Tibial artery (tissue), 4 donors: ENCODE measurements at regions not wholly inside any gene's neighbourhood (a gene's known extent, or its start where the extent isn't known, plus 50 kb on each side); places are given as distances from the start of the nearest gene placed in this dataset.

ENCODE experiments used
- DNase-seq, 2 donors: peaks; one replicate each; pipeline ENCODE4 v3.0.0-alpha.2; 2019
- H3K27ac ChIP-seq, 2 donors: fragments of 200-600 bp; sonication (generic) in 1 of 2; 1 replicate in 1 of 2; 2 replicates in 1 of 2; pipeline ENCODE4 v1.5.1; 2018 to 2019; ENCODE audit warnings: mild to moderate bottlenecking in 1 of 2
- H3K27me3 ChIP-seq, 2 donors: fragments of 200-600 bp; sonication (generic) in 1 of 2; one replicate each; pipeline versions ENCODE4 v1.5.1 to v1.6.0; 2016 to 2019
- H3K36me3 ChIP-seq, 3 donors: fragments of 200-600 bp; sonication (generic) in 2 of 3; one replicate each; pipeline ENCODE4 v1.5.1; 2016 to 2019; ENCODE audit warnings: mild to moderate bottlenecking in 2 of 3
- H3K4me1 ChIP-seq, 4 donors: fragments of 200-600 bp; sonication (generic) in 2 of 4; 1 replicate in 3 of 4; 2 replicates in 1 of 4; pipeline ENCODE4 v1.5.1; 2016 to 2019
- H3K4me3 ChIP-seq, 2 donors: fragments of 200-600 bp; sonication (generic) in 1 of 2; 1 replicate in 1 of 2; 2 replicates in 1 of 2; pipeline ENCODE4 v1.5.1; 2018 to 2019; ENCODE audit warnings: mild to moderate bottlenecking in 2 of 2
- H3K9me3 ChIP-seq, 3 donors: fragments of 200-600 bp; sonication (generic) in 1 of 3; one replicate each; pipeline ENCODE4 v1.5.1; 2016 to 2019
- CTCF ChIP-seq, 2 experiments: fragments of 200-600 bp in 1 of 2; fragments of 450-650 bp in 1 of 2; IDR thresholded peaks; one replicate each; pipeline ENCODE4 v1.5.1; 2017 to 2019; ENCODE audit warnings: antibody characterized with exemption in 2 of 2, mild to moderate bottlenecking in 1 of 2, moderate library complexity in 1 of 2
- intact Hi-C: fragments of 100-400 bp; cut with DNase I; formaldehyde crosslinking; loops from one replicate; pipeline ENCODE4 v1.15.0; 2023; ENCODE audit warnings: low total_unique reads

GRCh38 chr7:98727146-98727709, 110.1 kb downstream of the NPTX2 start:
- DNase-seq: no peak
- TF ChIP-seq CTCF (IDR thresholded peaks at IDR 0.05): no peak
- H3K9me3 ChIP-seq: no peaks in the 10 kb centered on the region
- H3K27ac ChIP-seq: no peak overlapping the region
- H3K36me3 ChIP-seq: no peaks in the 10 kb centered on the region
- intact Hi-C loops: no loop called here
- H3K4me1 ChIP-seq: no peaks in the 10 kb centered on the region
- peaks cover 0 to 21% of the 10 kb centered on the region in 2 donors for H3K27me3 ChIP-seq
- no peak overlapping the region for H3K4me3 ChIP-seq

- TF ChIP-seq CTCF (IDR thresholded peaks at IDR 0.05): no peak
- no peak overlapping the region for H3K27ac ChIP-seq
- H3K4me3 ChIP-seq: no peak overlapping the region
- peaks cover 0 to 7% (median 0%) of the 10 kb centered on the region in 3 donors for H3K9me3 ChIP-seq
- no peaks in the 10 kb centered on the region for H3K36me3 ChIP-seq
- intact Hi-C loops: no loop called here
- no peak for DNase-seq
- peaks cover 0 to 21% of the 10 kb centered on the region in 2 donors for H3K27me3 ChIP-seq
- H3K4me1 ChIP-seq: no peaks in the 10 kb centered on the region
Measured at GRCh38 chr7:98728555-98728954, 111.5 kb downstream of the NPTX2 start.

- no peaks in the 10 kb centered on the region for H3K4me1 ChIP-seq
- DNase-seq: no peak
- H3K27me3 ChIP-seq: peaks cover 0 to 21% of the 10 kb centered on the region in 2 donors
- no peak for TF ChIP-seq CTCF (IDR thresholded peaks at IDR 0.05)
- intact Hi-C loops: no loop called here
- H3K36me3 ChIP-seq: no peaks in the 10 kb centered on the region
- H3K9me3 ChIP-seq: peaks cover 0 to 7% (median 0%) of the 10 kb centered on the region in 3 donors
- no peak overlapping the region for H3K27ac ChIP-seq
- H3K4me3 ChIP-seq: no peak overlapping the region
Measured at GRCh38 chr7:98729121-98729520, 112.0 kb downstream of the NPTX2 start.

GRCh38 chr7:98730326-98730725, 113.2 kb downstream of the NPTX2 start:
- no peak for DNase-seq
- no peak for TF ChIP-seq CTCF (IDR thresholded peaks at IDR 0.05)
- Histone ChIP-seq H3K9me3 (peaks cover 0 to 7% (median 0%) of the 10 kb centered on the region in 3 donors), H3K4me3 (no peak overlapping the region), H3K36me3 (no peaks in the 10 kb centered on the region), H3K27ac (no peak overlapping the region), H3K27me3 (peaks cover 0 to 21% of the 10 kb centered on the region in 2 donors), H3K4me1 (no peaks in the 10 kb centered on the region)
- intact Hi-C loops: no loop called here

GRCh38 chr7:98731651-98732050, 114.6 kb downstream of the NPTX2 start:
- peaks cover 0 to 7% (median 0%) of the 10 kb centered on the region in 3 donors for H3K9me3 ChIP-seq
- intact Hi-C loops: no loop called here
- peaks cover 0 to 21% of the 10 kb centered on the region in 2 donors for H3K27me3 ChIP-seq
- no peak for TF ChIP-seq CTCF (IDR thresholded peaks at IDR 0.05)
- no peaks in the 10 kb centered on the region for H3K4me1 ChIP-seq
- DNase-seq: no peak
- no peak overlapping the region for H3K27ac ChIP-seq
- H3K4me3 ChIP-seq: no peak overlapping the region
- no peaks in the 10 kb centered on the region for H3K36me3 ChIP-seq

- DNase-seq: no peak
Measured at GRCh38 chr7:98733036-98733435, 116.0 kb downstream of the NPTX2 start.

More at GRCh38 chr7:98733036-98733435, 116.0 kb downstream of the NPTX2 start:
- no peak overlapping the region for H3K4me3 ChIP-seq
- H3K9me3 ChIP-seq: peaks cover 0 to 7% (median 0%) of the 10 kb centered on the region in 3 donors
- intact Hi-C loops: no loop called here
- no peak overlapping the region for H3K27ac ChIP-seq
- H3K36me3 ChIP-seq: no peaks in the 10 kb centered on the region
- peaks cover 0 to 15% of the 10 kb centered on the region in 2 donors for H3K27me3 ChIP-seq
- TF ChIP-seq CTCF (IDR thresholded peaks at IDR 0.05): peak in 1 of 2 experiments; percentile 17
- H3K4me1 ChIP-seq: no peaks in the 10 kb centered on the region
